Keratinocyte (primary cell): ENCODE measurements at regions not wholly inside any gene's neighbourhood (a gene's known extent, or its start where the extent isn't known, plus 50 kb on each side); places are given as distances from the start of the nearest gene placed in this dataset.
"Not testable (repeated sequence)": the region's sequence is repeated elsewhere in the genome, so short reads cannot be mapped to it uniquely, and the experiment has no call there.

ENCODE experiments used
- CTCF ChIP-seq, 3 experiments: IDR thresholded peaks in 1 of 3; conservative IDR thresholded peaks in 1 of 3; optimal IDR thresholded peaks in 1 of 3; 2 replicates in 2 of 3; 3 replicates in 1 of 3; pipeline versions ENCODE3 to v1.5.1; 2011; ENCODE audit warnings: low read length in 3 of 3, mild to moderate bottlenecking in 3 of 3, moderate library complexity in 2 of 3, control low read depth in 1 of 3, inconsistent platforms in 1 of 3; ENCODE audit not compliant: insufficient read depth in 2 of 3; ENCODE audit errors: extremely low read depth in 1 of 3
- EZH2 ChIP-seq: IDR thresholded peaks from one replicate; pipeline ENCODE4 v1.6.1; 2012; ENCODE audit warnings: inconsistent platforms, mild to moderate bottlenecking, low read length, moderate library complexity

GRCh38 chr7:68082961-68083657 lies 1086.5 kb downstream of the TYW1 start:
- not testable (repeated sequence) for TF ChIP-seq CTCF (optimal IDR thresholded peaks at IDR 0.05 in 1 of 3, IDR thresholded peaks at IDR 0.05 in 1 of 3, conservative IDR thresholded peaks at IDR 0.05 in 1 of 3; ENCODE audit: extremely low read depth in 1 of 3, insufficient read depth in 2 of 3, low read length in 3 of 3); EZH2
